Endodermal cell (in vitro differentiated cells): ENCODE measurements at regions not wholly inside any gene's neighbourhood (a gene's known extent, or its start where the extent isn't known, plus 50 kb on each side); places are given as distances from the start of the nearest gene placed in this dataset.
A peak's percentile ranks its signal among the peaks of the same experiment; 100 is the strongest.

Source experiments
- DNase-seq: peaks from one replicate; pipeline ENCODE4 v3.0.0-alpha.2; 2017
- H3K27ac ChIP-seq: 2 replicates; pipeline ENCODE4 v1.5.1; 2013; ENCODE audit warnings: mild to moderate bottlenecking, low read depth, low read length, moderate library complexity
- H3K27me3 ChIP-seq: 2 replicates; pipeline ENCODE4 v1.6.1; 2013; ENCODE audit warnings: mild to moderate bottlenecking, low read length, moderate library complexity; ENCODE audit not compliant: insufficient read depth, control insufficient read depth, poor library complexity, severe bottlenecking
- H3K36me3 ChIP-seq: 2 replicates; pipeline ENCODE4 v1.7.0; 2013; ENCODE audit warnings: mild to moderate bottlenecking, low read length, moderate library complexity; ENCODE audit not compliant: control insufficient read depth, insufficient read depth
- H3K4me1 ChIP-seq: one replicate; pipeline ENCODE4 v1.7.0; 2013; ENCODE audit warnings: low read length; ENCODE audit not compliant: control insufficient read depth, insufficient read depth
- H3K4me3 ChIP-seq: 2 replicates; pipeline ENCODE4 v1.5.1; 2013; ENCODE audit warnings: mild to moderate bottlenecking, low read length, moderate library complexity
- H3K9ac ChIP-seq: 2 replicates; pipeline ENCODE4 v1.6.1; 2013; ENCODE audit warnings: mild to moderate bottlenecking, low read length, moderate library complexity; ENCODE audit not compliant: poor library complexity, severe bottlenecking; ENCODE audit errors: extremely low read depth
- H3K9me3 ChIP-seq: 2 replicates; pipeline ENCODE4 v1.6.1; 2013; ENCODE audit warnings: mild to moderate bottlenecking, low read length, moderate library complexity; ENCODE audit not compliant: control insufficient read depth
- H3K27ac Mint-ChIP-seq: 2 replicates; pipeline ENCODE4 v1.8.0; 2020; ENCODE audit warnings: mixed read lengths
- H3K27me3 Mint-ChIP-seq: 2 replicates; pipeline ENCODE4 v1.8.0; 2021; ENCODE audit warnings: mild to moderate bottlenecking, mixed read lengths; ENCODE audit not compliant: insufficient read depth
- H3K36me3 Mint-ChIP-seq: 2 replicates; pipeline ENCODE4 v1.8.0; 2020; ENCODE audit warnings: low read depth, mixed read lengths
- H3K4me1 Mint-ChIP-seq: 2 replicates; pipeline ENCODE4 v1.8.0; 2020; ENCODE audit warnings: mixed read lengths
- H3K4me3 Mint-ChIP-seq: 2 replicates; pipeline ENCODE4 v1.8.0; 2020; ENCODE audit warnings: mild to moderate bottlenecking, moderate library complexity, mixed read lengths
- H3K9me3 Mint-ChIP-seq: 2 replicates; pipeline ENCODE4 v1.8.0; 2020; ENCODE audit warnings: mild to moderate bottlenecking, mixed read lengths
- whole genome bisulfite sequencing, 2 experiments: methylation state at CpG; one replicate each; pipeline versions ENCODE4 v1.1.5 to v1.1.7; 2013; ENCODE audit warnings: missing lambda C conversion rate in 2 of 2, mixed read lengths in 1 of 2; ENCODE audit not compliant: insufficient coverage in 1 of 2, insufficient read length in 1 of 2; 5-methylcytosine and 5-hydroxymethylcytosine counted together
- TF ChIP-seq, protein P1 (sequence below): fragments of 200-600 bp; sonication (generic); conservative IDR thresholded peaks from 2 replicates; pipeline ENCODE4 v1.5.0; 2021; ENCODE audit warnings: antibody characterized with exemption, mild to moderate bottlenecking

DNA sequence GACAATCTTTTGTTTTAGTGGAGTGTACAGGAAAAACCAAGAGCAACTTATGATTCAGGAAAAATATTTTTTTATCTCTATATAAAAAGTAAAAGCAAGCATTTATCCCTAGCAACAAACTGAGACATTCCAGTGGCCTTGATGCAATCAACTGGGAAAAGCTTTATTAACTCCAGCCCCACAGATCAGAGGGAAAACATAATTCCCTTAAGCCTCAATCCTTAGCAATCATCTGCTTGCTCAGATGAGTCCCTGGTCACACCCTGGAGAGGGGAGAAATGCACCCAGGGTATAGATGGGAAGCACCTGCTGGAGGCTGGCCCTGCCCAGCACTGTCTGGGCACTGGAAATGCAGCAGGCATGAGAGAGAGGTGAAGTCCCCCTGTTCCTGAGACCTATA is 636.6 kb downstream of the TNS3 start:
- no peak for DNase-seq

DNA sequence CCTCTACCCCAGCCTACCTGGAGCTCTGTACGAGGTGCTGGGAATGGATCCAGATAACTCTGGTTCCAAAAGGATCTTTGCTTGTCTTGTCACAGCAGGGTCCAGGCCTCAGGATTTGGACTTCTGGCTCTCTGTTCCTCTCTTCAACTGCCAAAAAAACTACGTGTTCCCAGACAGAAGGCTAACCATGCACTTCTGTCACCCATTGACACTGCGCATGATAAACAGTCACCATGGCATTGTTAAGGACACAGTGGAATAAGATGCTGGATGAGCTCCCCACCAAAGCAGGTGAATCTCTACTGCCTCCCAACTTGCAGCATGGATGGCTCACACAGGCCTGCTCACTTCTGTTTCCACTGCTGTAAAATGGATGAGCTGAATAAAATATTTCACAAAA is 637.9 kb downstream of the TNS3 start:
- Histone ChIP-seq H3K9ac (no peak overlapping the region), H3K4me1 (peaks cover 3% of the 10 kb centered on the region), H3K27me3 (no peaks in the 10 kb centered on the region), H3K9me3 (no peaks in the 10 kb centered on the region), H3K4me3 (no peak overlapping the region), H3K36me3 (no peaks in the 10 kb centered on the region), H3K27ac (no peak overlapping the region)
- Mint-ChIP-seq H3K27ac (no peak overlapping the region), H3K36me3 (no peaks in the 10 kb centered on the region), H3K27me3 (peaks cover 5% of the 10 kb centered on the region), H3K4me3 (no peak overlapping the region), H3K9me3 (no peaks in the 10 kb centered on the region), H3K4me1 (peaks cover 10% of the 10 kb centered on the region)
- WGBS, 2 experiments = 78 to 95% methylated on average over 3 of the region's 3 CpGs
- TF ChIP-seq, protein P1, sequence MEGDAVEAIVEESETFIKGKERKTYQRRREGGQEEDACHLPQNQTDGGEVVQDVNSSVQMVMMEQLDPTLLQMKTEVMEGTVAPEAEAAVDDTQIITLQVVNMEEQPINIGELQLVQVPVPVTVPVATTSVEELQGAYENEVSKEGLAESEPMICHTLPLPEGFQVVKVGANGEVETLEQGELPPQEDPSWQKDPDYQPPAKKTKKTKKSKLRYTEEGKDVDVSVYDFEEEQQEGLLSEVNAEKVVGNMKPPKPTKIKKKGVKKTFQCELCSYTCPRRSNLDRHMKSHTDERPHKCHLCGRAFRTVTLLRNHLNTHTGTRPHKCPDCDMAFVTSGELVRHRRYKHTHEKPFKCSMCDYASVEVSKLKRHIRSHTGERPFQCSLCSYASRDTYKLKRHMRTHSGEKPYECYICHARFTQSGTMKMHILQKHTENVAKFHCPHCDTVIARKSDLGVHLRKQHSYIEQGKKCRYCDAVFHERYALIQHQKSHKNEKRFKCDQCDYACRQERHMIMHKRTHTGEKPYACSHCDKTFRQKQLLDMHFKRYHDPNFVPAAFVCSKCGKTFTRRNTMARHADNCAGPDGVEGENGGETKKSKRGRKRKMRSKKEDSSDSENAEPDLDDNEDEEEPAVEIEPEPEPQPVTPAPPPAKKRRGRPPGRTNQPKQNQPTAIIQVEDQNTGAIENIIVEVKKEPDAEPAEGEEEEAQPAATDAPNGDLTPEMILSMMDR = no peak
- no peak for DNase-seq

More for the DNA sequence above, 636.6 kb downstream of the TNS3 start:
- Histone ChIP-seq H3K4me3 (no peak overlapping the region), H3K4me1 (peaks cover 3% of the 10 kb centered on the region), H3K27me3 (no peaks in the 10 kb centered on the region), H3K27ac (no peak overlapping the region), H3K9ac (no peak overlapping the region), H3K9me3 (no peaks in the 10 kb centered on the region), H3K36me3 (no peaks in the 10 kb centered on the region)
- no peak overlapping the region for H3K4me3 Mint-ChIP-seq
- H3K4me1 Mint-ChIP-seq = peaks cover 12% of the 10 kb centered on the region
- no peaks in the 10 kb centered on the region for H3K9me3 Mint-ChIP-seq
- no peaks in the 10 kb centered on the region for H3K36me3 Mint-ChIP-seq
- H3K27me3 Mint-ChIP-seq = no peaks in the 10 kb centered on the region
- TF ChIP-seq, protein P1 = no peak
- H3K27ac Mint-ChIP-seq = no peak overlapping the region

DNA sequence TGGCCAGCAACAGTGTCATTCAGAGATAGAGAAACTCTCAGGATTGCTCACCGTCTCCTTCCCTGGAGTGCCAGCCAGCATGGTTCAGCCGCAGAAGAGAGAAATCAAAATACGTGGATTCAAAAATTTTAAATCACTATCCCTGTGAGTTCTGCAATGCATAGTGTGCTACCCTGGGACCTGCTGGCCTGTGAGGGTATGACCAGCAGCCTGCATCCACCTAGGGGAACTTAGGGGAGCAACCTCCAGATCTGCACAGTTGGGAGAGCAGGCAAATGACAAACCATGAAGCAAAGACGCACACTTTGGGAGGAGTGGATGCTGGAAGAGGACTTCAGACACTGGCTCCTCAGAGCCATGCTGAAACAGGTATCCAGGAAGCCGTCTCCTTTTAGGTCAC is 639.3 kb downstream of the TNS3 start:
- peaks cover 12% of the 10 kb centered on the region for H3K4me1 Mint-ChIP-seq
- 83 to 95% methylated on average over 3 to 5 of the region's 5 CpGs for WGBS, 2 experiments
- Histone ChIP-seq H3K27ac (no peak overlapping the region), H3K9me3 (no peaks in the 10 kb centered on the region), H3K36me3 (no peaks in the 10 kb centered on the region), H3K27me3 (no peaks in the 10 kb centered on the region), H3K9ac (no peak overlapping the region), H3K4me3 (no peak overlapping the region), H3K4me1 (peaks cover 3% of the 10 kb centered on the region)
- H3K4me3 Mint-ChIP-seq = no peak overlapping the region
- TF ChIP-seq, protein P1 = peak; percentile 44
- no peaks in the 10 kb centered on the region for H3K9me3 Mint-ChIP-seq
- no peak for DNase-seq
- H3K27ac Mint-ChIP-seq = no peak overlapping the region
- H3K36me3 Mint-ChIP-seq = no peaks in the 10 kb centered on the region
- peaks cover 5% of the 10 kb centered on the region for H3K27me3 Mint-ChIP-seq
